ENCODE measurements at regions not wholly inside any gene's neighbourhood (a gene's known extent, or its start where the extent isn't known, plus 50 kb on each side); places are given as distances from the start of the nearest gene placed in this dataset.

- DNase-seq: no peak
- no peaks in the 10 kb centered on the region for H3K36me3 ChIP-seq (ENCODE audit: insufficient read depth, low read length)
- H3K27ac ChIP-seq (ENCODE audit: low read length): no peak overlapping the region
Measured at GRCh38 chr14:33871394-33871793, 79.5 kb downstream of the EGLN3 start.

GRCh38 chr14:33866425-33867088 is 84.3 kb downstream of the EGLN3 start:
- no peak for TF ChIP-seq EZH2 (IDR thresholded peaks at IDR 0.05; ENCODE audit: borderline replicate concordance, low read depth, low read length, severe bottlenecking)
- TF ChIP-seq CTCF (IDR thresholded peaks at IDR 0.05; ENCODE audit: borderline replicate concordance, extremely low read depth, low read length, poor library complexity, severe bottlenecking): no peak
- Histone ChIP-seq H3K27me3 (ENCODE audit: insufficient read depth, low read length, poor library complexity) (no peaks in the 10 kb centered on the region), H2AFZ (ENCODE audit: low read depth, low read length) (no peak overlapping the region), H3K9ac (ENCODE audit: low read depth, low read length) (no peak overlapping the region), H4K20me1 (ENCODE audit: insufficient read depth, low read length) (no peaks in the 10 kb centered on the region), H3K36me3 (ENCODE audit: insufficient read depth, low read length) (no peaks in the 10 kb centered on the region), H3K9me3 (ENCODE audit: insufficient read depth, low read length, severe bottlenecking) (no peaks in the 10 kb centered on the region), H3K27ac (ENCODE audit: low read length) (no peak overlapping the region), H3K4me1 (ENCODE audit: insufficient read depth, low read length) (no peaks in the 10 kb centered on the region), H3K4me3 (ENCODE audit: low read depth in 1 of 2, low read length in 2 of 2) (no peak overlapping the region), H3K79me2 (ENCODE audit: insufficient read depth, low read length) (no peaks in the 10 kb centered on the region), H3K4me2 (ENCODE audit: insufficient read depth, low read length) (no peak overlapping the region)
- no peak for ATAC-seq (ENCODE audit: insufficient read depth, low read depth)
- DNase-seq: no peak

More at GRCh38 chr14:33871394-33871793, 79.5 kb downstream of the EGLN3 start:
- no peak overlapping the region for H3K4me3 ChIP-seq (ENCODE audit: low read depth in 1 of 2, low read length in 2 of 2)
- H3K27me3 ChIP-seq (ENCODE audit: insufficient read depth, low read length, poor library complexity): no peaks in the 10 kb centered on the region
- H3K79me2 ChIP-seq (ENCODE audit: insufficient read depth, low read length): no peaks in the 10 kb centered on the region
- no peak overlapping the region for H3K9ac ChIP-seq (ENCODE audit: low read depth, low read length)
- no peaks in the 10 kb centered on the region for H3K4me1 ChIP-seq (ENCODE audit: insufficient read depth, low read length)
- no peak for TF ChIP-seq CTCF (IDR thresholded peaks at IDR 0.05; ENCODE audit: borderline replicate concordance, extremely low read depth, low read length, poor library complexity, severe bottlenecking)
- no peak for TF ChIP-seq EZH2 (IDR thresholded peaks at IDR 0.05; ENCODE audit: borderline replicate concordance, low read depth, low read length, severe bottlenecking)
- ATAC-seq (ENCODE audit: insufficient read depth, low read depth): no peak
- peaks cover 20% of the 10 kb centered on the region for H3K9me3 ChIP-seq (ENCODE audit: insufficient read depth, low read length, severe bottlenecking)
- no peak overlapping the region for H2AFZ ChIP-seq (ENCODE audit: low read depth, low read length)
- H4K20me1 ChIP-seq (ENCODE audit: insufficient read depth, low read length): no peaks in the 10 kb centered on the region
- no peak overlapping the region for H3K4me2 ChIP-seq (ENCODE audit: insufficient read depth, low read length)

GRCh38 chr14:33862261-33862802 is 88.5 kb downstream of the EGLN3 start:
- H3K4me2 ChIP-seq (ENCODE audit: insufficient read depth, low read length): no peak overlapping the region
- H3K9me3 ChIP-seq (ENCODE audit: insufficient read depth, low read length, severe bottlenecking): no peaks in the 10 kb centered on the region
- no peak for ATAC-seq (ENCODE audit: insufficient read depth, low read depth)
- H3K4me3 ChIP-seq (ENCODE audit: low read depth in 1 of 2, low read length in 2 of 2): no peak overlapping the region
- no peaks in the 10 kb centered on the region for H3K36me3 ChIP-seq (ENCODE audit: insufficient read depth, low read length)
- H3K4me1 ChIP-seq (ENCODE audit: insufficient read depth, low read length): no peaks in the 10 kb centered on the region
- H3K9ac ChIP-seq (ENCODE audit: low read depth, low read length): no peak overlapping the region
- H2AFZ ChIP-seq (ENCODE audit: low read depth, low read length): no peak overlapping the region
- no peaks in the 10 kb centered on the region for H3K27me3 ChIP-seq (ENCODE audit: insufficient read depth, low read length, poor library complexity)
- no peaks in the 10 kb centered on the region for H4K20me1 ChIP-seq (ENCODE audit: insufficient read depth, low read length)
- no peak for DNase-seq
- TF ChIP-seq EZH2 (IDR thresholded peaks at IDR 0.05; ENCODE audit: borderline replicate concordance, low read depth, low read length, severe bottlenecking) (no peak), CTCF (IDR thresholded peaks at IDR 0.05; ENCODE audit: borderline replicate concordance, extremely low read depth, low read length, poor library complexity, severe bottlenecking) (no peak)
- H3K27ac ChIP-seq (ENCODE audit: low read length): no peak overlapping the region
- no peaks in the 10 kb centered on the region for H3K79me2 ChIP-seq (ENCODE audit: insufficient read depth, low read length)
